ENCODE measurements at regions not wholly inside any gene's neighbourhood (a gene's known extent, or its start where the extent isn't known, plus 50 kb on each side); places are given as distances from the start of the nearest gene placed in this dataset.

DNA sequence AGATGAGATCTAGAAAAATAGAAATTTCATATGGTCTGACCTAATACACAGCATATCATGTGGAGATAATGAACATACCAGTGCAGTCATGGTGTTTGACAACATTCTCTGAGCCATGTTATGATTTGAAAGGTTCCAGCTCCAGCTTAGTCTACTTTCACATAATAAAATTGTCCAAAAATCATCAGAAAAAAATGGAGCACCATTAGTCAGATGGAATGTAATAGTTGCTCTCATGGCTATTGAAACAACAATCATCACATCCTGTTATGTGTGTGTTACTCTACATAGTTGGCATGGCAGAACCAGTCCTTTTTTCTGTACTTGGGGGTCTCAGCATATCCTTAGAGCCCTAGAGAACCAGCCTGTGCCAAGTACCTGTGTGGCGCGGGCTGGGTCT lies 678.9 kb upstream of the FANCL start:
- Histone ChIP-seq H3K4me3 (no peak overlapping the region), H3K4me2 (ENCODE audit: control insufficient read depth, insufficient read depth) (no peak overlapping the region), H3K27me3 (replicated peaks in 1 of 2; ENCODE audit: control insufficient read depth in 2 of 2, insufficient read depth in 2 of 2, low read length in 1 of 2) (no peaks in the 10 kb centered on the region), H3K79me2 (ENCODE audit: control insufficient read depth, insufficient read depth, low read length) (no peaks in the 10 kb centered on the region), H3K9ac (ENCODE audit: control insufficient read depth, insufficient read depth, low read length) (no peak overlapping the region), H3K9me3 (replicated peaks; ENCODE audit: control insufficient read depth, insufficient read depth, low read length) (no peaks in the 10 kb centered on the region), H3K4me1 (ENCODE audit: control insufficient read depth, insufficient read depth, low read length) (no peaks in the 10 kb centered on the region), H3K36me3 (ENCODE audit: control insufficient read depth in 2 of 2, insufficient read depth in 2 of 2, low read length in 1 of 2) (no peaks in the 10 kb centered on the region), H4K20me1 (ENCODE audit: control insufficient read depth, insufficient read depth) (no peaks in the 10 kb centered on the region), H2AFZ (ENCODE audit: control insufficient read depth, low read depth, low read length) (no peak overlapping the region), H3K27ac (ENCODE audit: control insufficient read depth, insufficient read depth) (no peak overlapping the region)
- intact Hi-C loops (cut with micrococcal nuclease; ENCODE audit: unreplicated experiment) = no loop called here
- ChIA-PET CTCF (no interaction called here), POLR2A (no interaction called here), RAD21 (ENCODE audit: unreplicated experiment) (no interaction called here), SMC1A (ENCODE audit: uncharacterized antibody, unreplicated experiment) (interaction anchor here (0.7 kb wide), 1 partner anchor 272 kb away, joined by 4 read pairs; no protein-coding TSS in a partner anchor)
- DNase-seq (ENCODE audit: low read depth, low spot score) (no peak), ATAC-seq (no peak), FAIRE-seq (no peak)
- BruUV-seq (replicated peaks) = no TSS peak
- in situ Hi-C loops (cut with MboI) = no loop called here
- TF ChIP-seq ZSCAN29 (IDR thresholded peaks at IDR 0.05) (no peak), ZBED1 (IDR thresholded peaks at IDR 0.05; ENCODE audit: borderline replicate concordance) (no peak), EGR1 (IDR thresholded peaks at IDR 0.05; ENCODE audit: borderline replicate concordance in 1 of 2, low read depth in 2 of 2, low read length in 2 of 2) (no peak), ZNF622 (IDR thresholded peaks at IDR 0.05) (no peak), SKIL (IDR thresholded peaks at IDR 0.05; ENCODE audit: low read depth, poor library complexity, severe bottlenecking) (no peak), SRF (IDR thresholded peaks at IDR 0.05; ENCODE audit: low read depth in 2 of 2, low read length in 2 of 2) (no peak), ZNF384 (IDR thresholded peaks at IDR 0.05; ENCODE audit: borderline replicate concordance, low read depth, low read length) (no peak), NFIC (IDR thresholded peaks at IDR 0.05; ENCODE audit: low read depth, low read length) (no peak), JUNB (IDR thresholded peaks at IDR 0.05) (no peak), MTA2 (IDR thresholded peaks at IDR 0.05; ENCODE audit: low read depth) (no peak), NRF1 (conservative IDR thresholded peaks at IDR 0.05; ENCODE audit: low read depth, low read length) (no peak), CBX3 (IDR thresholded peaks at IDR 0.05; ENCODE audit: borderline replicate concordance, low read depth) (no peak), RAD21 (IDR thresholded peaks at IDR 0.05; ENCODE audit: insufficient read depth, low read depth, low read length) (no peak), SPI1 (IDR thresholded peaks at IDR 0.05; ENCODE audit: borderline replicate concordance, insufficient read depth, low read depth, low read length) (no peak), CBX5 (IDR thresholded peaks at IDR 0.05; ENCODE audit: low read depth) (no peak), RB1 (IDR thresholded peaks at IDR 0.05; ENCODE audit: borderline replicate concordance) (no peak), MYB (IDR thresholded peaks at IDR 0.05; ENCODE audit: borderline replicate concordance, low read depth, low read length) (no peak)
- TF ChIP-seq, protein P1, sequence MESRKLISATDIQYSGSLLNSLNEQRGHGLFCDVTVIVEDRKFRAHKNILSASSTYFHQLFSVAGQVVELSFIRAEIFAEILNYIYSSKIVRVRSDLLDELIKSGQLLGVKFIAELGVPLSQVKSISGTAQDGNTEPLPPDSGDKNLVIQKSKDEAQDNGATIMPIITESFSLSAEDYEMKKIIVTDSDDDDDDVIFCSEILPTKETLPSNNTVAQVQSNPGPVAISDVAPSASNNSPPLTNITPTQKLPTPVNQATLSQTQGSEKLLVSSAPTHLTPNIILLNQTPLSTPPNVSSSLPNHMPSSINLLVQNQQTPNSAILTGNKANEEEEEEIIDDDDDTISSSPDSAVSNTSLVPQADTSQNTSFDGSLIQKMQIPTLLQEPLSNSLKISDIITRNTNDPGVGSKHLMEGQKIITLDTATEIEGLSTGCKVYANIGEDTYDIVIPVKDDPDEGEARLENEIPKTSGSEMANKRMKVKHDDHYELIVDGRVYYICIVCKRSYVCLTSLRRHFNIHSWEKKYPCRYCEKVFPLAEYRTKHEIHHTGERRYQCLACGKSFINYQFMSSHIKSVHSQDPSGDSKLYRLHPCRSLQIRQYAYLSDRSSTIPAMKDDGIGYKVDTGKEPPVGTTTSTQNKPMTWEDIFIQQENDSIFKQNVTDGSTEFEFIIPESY (IDR thresholded peaks at IDR 0.05) = no peak
- TF ChIP-seq, protein P2, sequence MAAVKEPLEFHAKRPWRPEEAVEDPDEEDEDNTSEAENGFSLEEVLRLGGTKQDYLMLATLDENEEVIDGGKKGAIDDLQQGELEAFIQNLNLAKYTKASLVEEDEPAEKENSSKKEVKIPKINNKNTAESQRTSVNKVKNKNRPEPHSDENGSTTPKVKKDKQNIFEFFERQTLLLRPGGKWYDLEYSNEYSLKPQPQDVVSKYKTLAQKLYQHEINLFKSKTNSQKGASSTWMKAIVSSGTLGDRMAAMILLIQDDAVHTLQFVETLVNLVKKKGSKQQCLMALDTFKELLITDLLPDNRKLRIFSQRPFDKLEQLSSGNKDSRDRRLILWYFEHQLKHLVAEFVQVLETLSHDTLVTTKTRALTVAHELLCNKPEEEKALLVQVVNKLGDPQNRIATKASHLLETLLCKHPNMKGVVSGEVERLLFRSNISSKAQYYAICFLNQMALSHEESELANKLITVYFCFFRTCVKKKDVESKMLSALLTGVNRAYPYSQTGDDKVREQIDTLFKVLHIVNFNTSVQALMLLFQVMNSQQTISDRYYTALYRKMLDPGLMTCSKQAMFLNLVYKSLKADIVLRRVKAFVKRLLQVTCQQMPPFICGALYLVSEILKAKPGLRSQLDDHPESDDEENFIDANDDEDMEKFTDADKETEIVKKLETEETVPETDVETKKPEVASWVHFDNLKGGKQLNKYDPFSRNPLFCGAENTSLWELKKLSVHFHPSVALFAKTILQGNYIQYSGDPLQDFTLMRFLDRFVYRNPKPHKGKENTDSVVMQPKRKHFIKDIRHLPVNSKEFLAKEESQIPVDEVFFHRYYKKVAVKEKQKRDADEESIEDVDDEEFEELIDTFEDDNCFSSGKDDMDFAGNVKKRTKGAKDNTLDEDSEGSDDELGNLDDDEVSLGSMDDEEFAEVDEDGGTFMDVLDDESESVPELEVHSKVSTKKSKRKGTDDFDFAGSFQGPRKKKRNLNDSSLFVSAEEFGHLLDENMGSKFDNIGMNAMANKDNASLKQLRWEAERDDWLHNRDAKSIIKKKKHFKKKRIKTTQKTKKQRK (IDR thresholded peaks at IDR 0.05; ENCODE audit: low read depth, low read length) = no peak
- 65% methylated on average over 2 of the region's 2 CpGs for WGBS (ENCODE audit: insufficient coverage, insufficient replicate concordance, low lambda C conversion rate, missing lambda C conversion rate)

Measured in GM12878 (cell line).